Lower lobe of right lung (tissue), 2 donors: ENCODE measurements at regions not wholly inside any gene's neighbourhood (a gene's known extent, or its start where the extent isn't known, plus 50 kb on each side); places are given as distances from the start of the nearest gene placed in this dataset.

Experiments used
- ATAC-seq, 2 donors: fragments of 200-7000 bp; cut with Tn5 transposase; one replicate each; pipeline ENCODE4 v1.9.1; 2020 to 2022; ENCODE audit warnings: mild to moderate bottlenecking in 2 of 2, moderate library complexity in 2 of 2
- DNase-seq: peaks from one replicate; pipeline ENCODE4 v3.0.0-alpha.2; 2020
- H3K27ac ChIP-seq: fragments of 200-600 bp; one replicate; pipeline ENCODE4 v1.8.0; 2022
- H3K27me3 ChIP-seq: fragments of 200-600 bp; one replicate; pipeline ENCODE4 v1.8.0; 2022; ENCODE audit warnings: low read depth
- H3K36me3 ChIP-seq: fragments of 200-600 bp; one replicate; pipeline ENCODE4 v1.8.0; 2022; ENCODE audit warnings: mild to moderate bottlenecking
- H3K4me1 ChIP-seq: fragments of 200-600 bp; one replicate; pipeline ENCODE4 v1.8.0; 2022
- H3K4me3 ChIP-seq: fragments of 200-600 bp; one replicate; pipeline ENCODE4 v1.8.0; 2022; ENCODE audit warnings: mild to moderate bottlenecking
- H3K9me3 ChIP-seq: fragments of 200-600 bp; one replicate; pipeline ENCODE4 v1.8.0; 2022
- CTCF ChIP-seq: fragments of 200-600 bp; IDR thresholded peaks from one replicate; pipeline ENCODE4 v1.8.0; 2022; ENCODE audit warnings: antibody characterized with exemption, mild to moderate bottlenecking
- intact Hi-C: fragments of 100-400 bp; cut with DNase I; formaldehyde crosslinking; loops from one replicate; pipeline ENCODE4 v1.11.0; 2022
- donor health status: DM: no; HTN: yes; CAD: no; lungs with severe emphysema.

GRCh38 chr20:6604179-6604578 is 163.3 kb upstream of the BMP2 start:
- DNase-seq (no peak), ATAC-seq (no peak)
- TF ChIP-seq CTCF: no peak
- Histone ChIP-seq H3K27me3 (no peaks in the 10 kb centered on the region), H3K4me1 (no peaks in the 10 kb centered on the region), H3K36me3 (no peaks in the 10 kb centered on the region), H3K4me3 (no peak overlapping the region), H3K27ac (no peak overlapping the region), H3K9me3 (no peaks in the 10 kb centered on the region)
- intact Hi-C loops: no loop called here

GRCh38 chr20:6599876-6600735 is 167.4 kb upstream of the BMP2 start:
- Histone ChIP-seq H3K27me3 (no peaks in the 10 kb centered on the region), H3K27ac (no peak overlapping the region), H3K4me1 (no peaks in the 10 kb centered on the region), H3K9me3 (no peaks in the 10 kb centered on the region), H3K36me3 (no peaks in the 10 kb centered on the region), H3K4me3 (no peak overlapping the region)
- intact Hi-C loops: no loop called here
- DNase-seq (no peak), ATAC-seq (no peak)
- no peak for TF ChIP-seq CTCF

GRCh38 chr20:6595704-6596103 is 171.8 kb upstream of the BMP2 start:
- no peak overlapping the region for H3K4me3 ChIP-seq
- ATAC-seq (peak; percentile 65 to 70), DNase-seq (no peak)
- H3K27me3 ChIP-seq: no peaks in the 10 kb centered on the region
- intact Hi-C loops: no loop called here
- peak overlapping the region; percentile 18 for H3K27ac ChIP-seq
- TF ChIP-seq CTCF: no peak
- H3K4me1 ChIP-seq: no peaks in the 10 kb centered on the region
- H3K9me3 ChIP-seq: no peaks in the 10 kb centered on the region
- no peaks in the 10 kb centered on the region for H3K36me3 ChIP-seq

- no peak overlapping the region for H3K4me3 ChIP-seq
- H3K4me1 ChIP-seq: no peaks in the 10 kb centered on the region
- ATAC-seq (no peak), DNase-seq (no peak)
- H3K27ac ChIP-seq: no peak overlapping the region
- H3K27me3 ChIP-seq: no peaks in the 10 kb centered on the region
- intact Hi-C loops: no loop called here
- no peaks in the 10 kb centered on the region for H3K9me3 ChIP-seq
- no peaks in the 10 kb centered on the region for H3K36me3 ChIP-seq
- no peak for TF ChIP-seq CTCF
Observed at GRCh38 chr20:6590891-6591637, 176.4 kb upstream of the BMP2 start.

DNA sequence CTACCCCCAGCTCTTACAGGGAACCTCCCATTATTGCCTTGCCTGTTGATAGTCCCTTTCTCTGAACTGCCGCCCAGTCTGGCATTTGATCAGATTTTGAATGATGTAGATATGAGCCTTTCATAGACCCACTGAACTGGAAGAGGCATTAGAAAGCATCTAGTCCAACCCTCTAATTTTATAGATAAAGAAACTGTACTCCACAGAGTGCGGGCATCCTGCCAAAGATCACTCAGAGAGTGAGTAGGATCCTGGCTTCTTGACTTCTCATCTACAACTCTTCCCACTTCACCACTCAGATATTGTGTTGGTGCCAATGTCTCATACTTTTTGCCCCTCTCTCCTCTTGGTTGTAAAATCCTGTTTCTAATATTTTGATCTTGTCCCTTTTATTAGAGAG is 179.2 kb upstream of the BMP2 start:
- Histone ChIP-seq H3K36me3 (no peaks in the 10 kb centered on the region), H3K27ac (no peak overlapping the region), H3K4me1 (no peaks in the 10 kb centered on the region), H3K27me3 (no peaks in the 10 kb centered on the region), H3K9me3 (no peaks in the 10 kb centered on the region), H3K4me3 (no peak overlapping the region)
- no peak for TF ChIP-seq CTCF
- intact Hi-C loops: no loop called here
- ATAC-seq (no peak), DNase-seq (no peak)
